ENCODE measurements at regions not wholly inside any gene's neighbourhood (a gene's known extent, or its start where the extent isn't known, plus 50 kb on each side); places are given as distances from the start of the nearest gene placed in this dataset.

DNA sequence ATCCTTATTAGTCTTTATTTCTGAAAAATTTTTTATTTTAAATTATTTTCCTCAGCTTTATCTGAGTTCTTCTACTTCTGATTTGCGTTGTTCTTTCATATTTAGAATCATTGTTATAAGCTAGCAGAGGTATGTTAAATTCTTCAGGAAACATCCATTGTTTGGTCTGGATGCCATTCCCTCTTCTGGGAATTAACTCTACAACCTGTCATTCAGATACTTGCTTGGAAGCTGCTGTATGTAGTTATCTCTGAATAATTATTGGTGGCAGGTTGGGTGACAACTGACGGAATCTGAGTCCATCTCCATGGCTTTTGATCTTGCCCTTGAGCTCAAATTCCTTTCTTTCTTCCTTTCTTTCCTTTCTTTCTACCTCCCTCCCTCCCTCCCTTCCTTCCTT is 61.9 kb downstream of the DDIT4L start:
- TF ChIP-seq, protein P1, sequence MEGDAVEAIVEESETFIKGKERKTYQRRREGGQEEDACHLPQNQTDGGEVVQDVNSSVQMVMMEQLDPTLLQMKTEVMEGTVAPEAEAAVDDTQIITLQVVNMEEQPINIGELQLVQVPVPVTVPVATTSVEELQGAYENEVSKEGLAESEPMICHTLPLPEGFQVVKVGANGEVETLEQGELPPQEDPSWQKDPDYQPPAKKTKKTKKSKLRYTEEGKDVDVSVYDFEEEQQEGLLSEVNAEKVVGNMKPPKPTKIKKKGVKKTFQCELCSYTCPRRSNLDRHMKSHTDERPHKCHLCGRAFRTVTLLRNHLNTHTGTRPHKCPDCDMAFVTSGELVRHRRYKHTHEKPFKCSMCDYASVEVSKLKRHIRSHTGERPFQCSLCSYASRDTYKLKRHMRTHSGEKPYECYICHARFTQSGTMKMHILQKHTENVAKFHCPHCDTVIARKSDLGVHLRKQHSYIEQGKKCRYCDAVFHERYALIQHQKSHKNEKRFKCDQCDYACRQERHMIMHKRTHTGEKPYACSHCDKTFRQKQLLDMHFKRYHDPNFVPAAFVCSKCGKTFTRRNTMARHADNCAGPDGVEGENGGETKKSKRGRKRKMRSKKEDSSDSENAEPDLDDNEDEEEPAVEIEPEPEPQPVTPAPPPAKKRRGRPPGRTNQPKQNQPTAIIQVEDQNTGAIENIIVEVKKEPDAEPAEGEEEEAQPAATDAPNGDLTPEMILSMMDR (conservative IDR thresholded peaks at IDR 0.05; ENCODE audit: low read length) = no peak
- TF ChIP-seq EZH2phosphoT487 (IDR thresholded peaks at IDR 0.05; ENCODE audit: borderline replicate concordance, low read depth, low read length) = no peak
- Histone ChIP-seq H3K27ac (ENCODE audit: low read depth, low read length, poor library complexity, severe bottlenecking) (no peak overlapping the region), H3K4me2 (ENCODE audit: low read length) (no peak overlapping the region), H3K4me3 (ENCODE audit: low read depth, low read length, poor library complexity, severe bottlenecking) (no peak overlapping the region), H3K4me1 (ENCODE audit: insufficient read depth, low read length, poor library complexity, severe bottlenecking) (no peaks in the 10 kb centered on the region), H3K9me2 (ENCODE audit: insufficient read depth, low read length) (no peaks in the 10 kb centered on the region), H3K36me3 (ENCODE audit: insufficient read depth, low read length) (no peaks in the 10 kb centered on the region), H3K79me2 (ENCODE audit: insufficient read depth, low read depth, low read length) (no peaks in the 10 kb centered on the region), H3K9me3 (ENCODE audit: low read length) (no peaks in the 10 kb centered on the region; the same call in 1 of the 2 replicates), H4K20me1 (ENCODE audit: insufficient read depth, low read length) (no peaks in the 10 kb centered on the region), H2AFZ (ENCODE audit: low read length) (no peak overlapping the region)
- no peak for DNase-seq (ENCODE audit: low spot score)
- intact Hi-C loops (cut with micrococcal nuclease; ENCODE audit: unreplicated experiment) = no loop called here
- BruUV-seq (replicated peaks) = no TSS peak
- CTCF ChIA-PET (ENCODE audit: unreplicated experiment) = no interaction called here
- POLR2A ChIA-PET = interaction anchor here (0.9 kb wide), 1 partner anchor 19 kb away, joined by 3 read pairs; no protein-coding TSS in a partner anchor

GRCh38 chr4:100124715-100125114 is 65.6 kb downstream of the DDIT4L start:
- ChIA-PET CTCF (ENCODE audit: unreplicated experiment) (no interaction called here), POLR2A (interaction anchor here (0.6 kb wide), 1 partner anchor 910 kb away, joined by 3 read pairs; no protein-coding TSS in a partner anchor)
- Histone ChIP-seq H3K9me3 (ENCODE audit: low read length) (no peaks in the 10 kb centered on the region; the same call in 1 of the 2 replicates), H3K36me3 (ENCODE audit: insufficient read depth, low read length) (no peaks in the 10 kb centered on the region), H2AFZ (ENCODE audit: low read length) (no peak overlapping the region), H3K4me3 (ENCODE audit: low read depth, low read length, poor library complexity, severe bottlenecking) (no peak overlapping the region), H4K20me1 (ENCODE audit: insufficient read depth, low read length) (no peaks in the 10 kb centered on the region), H3K9me2 (ENCODE audit: insufficient read depth, low read length) (no peaks in the 10 kb centered on the region), H3K27ac (ENCODE audit: low read depth, low read length, poor library complexity, severe bottlenecking) (no peak overlapping the region), H3K79me2 (ENCODE audit: insufficient read depth, low read depth, low read length) (no peaks in the 10 kb centered on the region), H3K4me1 (ENCODE audit: insufficient read depth, low read length, poor library complexity, severe bottlenecking) (no peaks in the 10 kb centered on the region), H3K4me2 (ENCODE audit: low read length) (no peak overlapping the region)
- TF ChIP-seq, protein P1 (conservative IDR thresholded peaks at IDR 0.05; ENCODE audit: low read length) = no peak
- TF ChIP-seq EZH2phosphoT487 (IDR thresholded peaks at IDR 0.05; ENCODE audit: borderline replicate concordance, low read depth, low read length) = no peak
- BruUV-seq (replicated peaks) = no TSS peak
- intact Hi-C loops (cut with micrococcal nuclease; ENCODE audit: unreplicated experiment) = no loop called here
- DNase-seq (ENCODE audit: low spot score) = no peak

DNA sequence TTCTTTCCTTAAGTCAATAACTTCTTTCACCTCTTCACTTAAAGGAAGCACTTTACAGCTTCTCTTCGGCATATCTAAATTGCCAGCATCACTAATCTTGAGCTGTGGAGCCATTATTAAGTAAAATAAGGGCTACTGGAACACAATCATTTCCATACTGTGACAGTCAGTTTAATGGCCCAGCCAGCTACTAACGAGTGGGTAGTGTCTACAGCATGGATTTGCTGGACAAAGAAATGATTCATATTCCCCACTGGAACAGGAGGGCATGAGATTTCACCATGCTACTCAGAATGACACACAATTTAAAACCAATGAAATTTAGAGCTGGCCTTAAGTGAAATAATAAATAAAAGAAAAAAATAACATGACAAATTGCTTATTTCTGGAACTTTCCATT is 72.1 kb downstream of the DDIT4L start:
- intact Hi-C loops (cut with micrococcal nuclease; ENCODE audit: unreplicated experiment) = no loop called here
- Histone ChIP-seq H3K36me3 (ENCODE audit: insufficient read depth, low read length) (no peaks in the 10 kb centered on the region), H3K4me2 (ENCODE audit: low read length) (no peak overlapping the region), H3K4me3 (ENCODE audit: low read depth, low read length, poor library complexity, severe bottlenecking) (no peak overlapping the region), H4K20me1 (ENCODE audit: insufficient read depth, low read length) (no peaks in the 10 kb centered on the region), H2AFZ (ENCODE audit: low read length) (no peak overlapping the region), H3K4me1 (ENCODE audit: insufficient read depth, low read length, poor library complexity, severe bottlenecking) (no peaks in the 10 kb centered on the region), H3K27ac (ENCODE audit: low read depth, low read length, poor library complexity, severe bottlenecking) (no peak overlapping the region), H3K9me3 (ENCODE audit: low read length) (no peaks in the 10 kb centered on the region), H3K79me2 (ENCODE audit: insufficient read depth, low read depth, low read length) (no peaks in the 10 kb centered on the region), H3K9me2 (ENCODE audit: insufficient read depth, low read length) (no peaks in the 10 kb centered on the region)
- no peak for DNase-seq (ENCODE audit: low spot score)
- ChIA-PET CTCF (ENCODE audit: unreplicated experiment) (no interaction called here), POLR2A (interaction anchor here (0.5 to 1.2 kb wide), 2 partner anchors 12 to 685 kb away, joined by 3 read pairs; no protein-coding TSS in a partner anchor)
- BruUV-seq (replicated peaks) = no TSS peak
- no peak for TF ChIP-seq EZH2phosphoT487 (IDR thresholded peaks at IDR 0.05; ENCODE audit: borderline replicate concordance, low read depth, low read length)
- TF ChIP-seq, protein P1 (conservative IDR thresholded peaks at IDR 0.05; ENCODE audit: low read length) = no peak
